ENCODE measurements at regions not wholly inside any gene's neighbourhood (a gene's known extent, or its start where the extent isn't known, plus 50 kb on each side); places are given as distances from the start of the nearest gene placed in this dataset.
A peak's percentile ranks its signal among the peaks of the same experiment; 100 is the strongest.

DNA sequence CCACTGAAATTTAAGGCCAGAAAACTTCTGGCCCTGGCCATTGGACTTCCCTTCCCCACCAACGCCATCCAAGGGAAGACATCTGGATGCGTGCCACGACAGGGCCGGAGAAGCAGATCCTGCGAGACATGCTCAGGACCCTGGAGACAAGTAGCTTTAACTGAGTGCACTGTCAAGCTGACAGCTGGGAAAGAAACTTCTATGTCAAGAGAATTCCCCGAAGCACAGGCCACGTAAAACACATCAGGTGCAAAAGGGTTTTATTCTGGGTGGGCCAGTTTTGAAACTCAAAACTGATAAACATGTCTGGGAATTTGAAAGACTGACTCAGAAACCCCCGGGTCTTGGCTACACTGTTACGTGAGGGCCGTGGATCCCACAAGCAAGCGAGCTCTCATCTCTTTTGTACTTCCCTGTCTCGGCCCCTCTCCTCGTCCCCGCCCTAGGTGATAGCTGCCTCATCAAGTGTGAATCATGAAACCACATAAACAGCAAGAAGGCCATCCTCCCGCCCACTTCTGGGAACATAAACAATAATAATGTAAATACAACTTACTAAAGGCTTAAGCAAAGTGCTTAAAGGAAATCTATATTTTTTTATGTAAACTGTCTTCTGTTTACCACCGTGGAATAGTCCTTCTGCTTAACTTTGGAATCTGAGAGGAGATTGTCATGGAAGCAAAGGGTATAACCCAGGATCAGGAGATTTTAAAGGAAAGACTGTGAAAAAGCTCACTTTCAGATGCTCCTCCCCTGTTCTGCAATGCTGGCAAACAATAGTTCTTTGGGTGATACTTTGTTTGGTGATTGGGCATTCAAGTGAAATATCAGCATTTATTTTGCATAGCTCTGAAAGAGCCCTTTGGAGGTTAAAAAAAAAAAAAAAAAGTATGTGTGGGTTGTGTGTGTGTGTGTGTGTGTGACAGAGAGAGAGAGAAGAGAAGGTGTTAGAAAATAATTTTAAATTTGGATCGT is 406.0 kb upstream of the MAF start:
- H3K27me3 ChIP-seq (replicated peaks; ENCODE audit: control insufficient read depth, insufficient read depth, low read length) = no peaks in the 10 kb centered on the region
- peaks cover 34% of the 10 kb centered on the region for H3K9me3 Mint-ChIP-seq (ENCODE audit: unreplicated experiment)
- CTCF ChIA-PET = interaction anchor here (0.6 to 1.3 kb wide), 5 partner anchors 13 to 405 kb away, joined by 3 to 8 read pairs (median 4); no protein-coding TSS in a partner anchor
- TF ChIP-seq, protein P1, sequence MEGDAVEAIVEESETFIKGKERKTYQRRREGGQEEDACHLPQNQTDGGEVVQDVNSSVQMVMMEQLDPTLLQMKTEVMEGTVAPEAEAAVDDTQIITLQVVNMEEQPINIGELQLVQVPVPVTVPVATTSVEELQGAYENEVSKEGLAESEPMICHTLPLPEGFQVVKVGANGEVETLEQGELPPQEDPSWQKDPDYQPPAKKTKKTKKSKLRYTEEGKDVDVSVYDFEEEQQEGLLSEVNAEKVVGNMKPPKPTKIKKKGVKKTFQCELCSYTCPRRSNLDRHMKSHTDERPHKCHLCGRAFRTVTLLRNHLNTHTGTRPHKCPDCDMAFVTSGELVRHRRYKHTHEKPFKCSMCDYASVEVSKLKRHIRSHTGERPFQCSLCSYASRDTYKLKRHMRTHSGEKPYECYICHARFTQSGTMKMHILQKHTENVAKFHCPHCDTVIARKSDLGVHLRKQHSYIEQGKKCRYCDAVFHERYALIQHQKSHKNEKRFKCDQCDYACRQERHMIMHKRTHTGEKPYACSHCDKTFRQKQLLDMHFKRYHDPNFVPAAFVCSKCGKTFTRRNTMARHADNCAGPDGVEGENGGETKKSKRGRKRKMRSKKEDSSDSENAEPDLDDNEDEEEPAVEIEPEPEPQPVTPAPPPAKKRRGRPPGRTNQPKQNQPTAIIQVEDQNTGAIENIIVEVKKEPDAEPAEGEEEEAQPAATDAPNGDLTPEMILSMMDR (IDR thresholded peaks at IDR 0.05; ENCODE audit: insufficient read depth in 1 of 2, low read depth in 1 of 2, low read length in 1 of 2, severe bottlenecking in 1 of 2, unreplicated experiment in 1 of 2) = no peak
- no peaks in the 10 kb centered on the region for H3K27me3 Mint-ChIP-seq (ENCODE audit: insufficient read depth, unreplicated experiment)
- H3K4me3 ChIP-seq (ENCODE audit: low read depth, low read length) = no peak overlapping the region
- POLR2A ChIA-PET = interaction anchor here (0.5 to 1.5 kb wide), 2 partner anchors 12 to 17 kb away, joined by 4 to 7 read pairs; no protein-coding TSS in a partner anchor
- H3K27ac Mint-ChIP-seq (ENCODE audit: unreplicated experiment) = peak overlapping the region; percentile 81
- H3K9me3 ChIP-seq = no peaks in the 10 kb centered on the region
- no peaks in the 10 kb centered on the region for H3K36me3 ChIP-seq (ENCODE audit: control insufficient read depth, insufficient read depth, low read length)
- no peaks in the 10 kb centered on the region for H3K36me3 Mint-ChIP-seq (ENCODE audit: insufficient read depth, unreplicated experiment)
- H3K4me1 Mint-ChIP-seq (ENCODE audit: low read depth, unreplicated experiment) = peaks cover 24% of the 10 kb centered on the region
- BruUV-seq (replicated peaks) = TSS peak; percentile 84
- peaks cover 23% of the 10 kb centered on the region for H3K4me1 ChIP-seq
- intact Hi-C loops (cut with micrococcal nuclease; ENCODE audit: unreplicated experiment) = loop anchor here (1.0 to 5.0 kb wide), 5 partner anchors 18 to 249 kb away; no protein-coding TSS in a partner anchor
- peak overlapping the region; percentile 34 for H3K4me3 Mint-ChIP-seq (ENCODE audit: unreplicated experiment)
- peak in 1 of 2 experiments; percentile 28 for DNase-seq

GRCh38 chr16:80004113-80004512 is 403.6 kb upstream of the MAF start:
- TF ChIP-seq, protein P1 (IDR thresholded peaks at IDR 0.05; ENCODE audit: insufficient read depth in 1 of 2, low read depth in 1 of 2, low read length in 1 of 2, severe bottlenecking in 1 of 2, unreplicated experiment in 1 of 2) = no peak
- POLR2A ChIA-PET = no interaction called here
- Histone ChIP-seq H3K4me1 (peaks cover 23% of the 10 kb centered on the region), H3K4me3 (ENCODE audit: low read depth, low read length) (no peak overlapping the region), H3K27me3 (replicated peaks; ENCODE audit: control insufficient read depth, insufficient read depth, low read length) (no peaks in the 10 kb centered on the region), H3K36me3 (ENCODE audit: control insufficient read depth, insufficient read depth, low read length) (no peaks in the 10 kb centered on the region), H3K9me3 (no peaks in the 10 kb centered on the region)
- Mint-ChIP-seq H3K9me3 (ENCODE audit: unreplicated experiment) (peaks cover 18% of the 10 kb centered on the region), H3K27me3 (ENCODE audit: insufficient read depth, unreplicated experiment) (no peaks in the 10 kb centered on the region), H3K4me1 (ENCODE audit: low read depth, unreplicated experiment) (peaks cover 11% of the 10 kb centered on the region), H3K27ac (ENCODE audit: unreplicated experiment) (no peak overlapping the region), H3K4me3 (ENCODE audit: unreplicated experiment) (no peak overlapping the region), H3K36me3 (ENCODE audit: insufficient read depth, unreplicated experiment) (no peaks in the 10 kb centered on the region)
- no TSS peak for BruUV-seq (replicated peaks)
- intact Hi-C loops (cut with micrococcal nuclease; ENCODE audit: unreplicated experiment) = no loop called here
- DNase-seq = no peak
- CTCF ChIA-PET = no interaction called here

DNA sequence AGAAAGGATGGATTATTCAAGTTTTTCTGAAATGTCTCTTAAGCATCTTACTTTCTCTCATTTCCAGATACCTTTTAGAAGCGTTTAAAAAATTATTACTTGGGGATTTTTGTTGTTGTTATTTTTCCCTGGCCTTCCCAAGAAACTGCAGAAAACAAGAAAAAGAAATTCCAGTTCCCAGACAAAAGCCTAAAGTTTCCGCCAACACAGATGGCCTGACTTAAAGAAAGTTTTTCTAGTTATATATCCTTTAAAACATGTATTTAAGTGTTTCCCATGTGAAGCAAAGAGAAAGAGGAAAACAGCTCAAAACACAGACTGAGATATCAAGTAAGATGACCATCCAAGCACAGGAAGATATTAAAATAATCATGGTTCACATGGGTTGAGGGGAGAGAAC is 401.7 kb upstream of the MAF start:
- no peak for DNase-seq
- Histone ChIP-seq H3K27me3 (replicated peaks; ENCODE audit: control insufficient read depth, insufficient read depth, low read length) (no peaks in the 10 kb centered on the region), H3K9me3 (no peaks in the 10 kb centered on the region), H3K36me3 (ENCODE audit: control insufficient read depth, insufficient read depth, low read length) (no peaks in the 10 kb centered on the region), H3K4me3 (ENCODE audit: low read depth, low read length) (no peak overlapping the region), H3K4me1 (peaks cover 13% of the 10 kb centered on the region)
- no TSS peak for BruUV-seq (replicated peaks)
- intact Hi-C loops (cut with micrococcal nuclease; ENCODE audit: unreplicated experiment) = no loop called here
- Mint-ChIP-seq H3K4me1 (ENCODE audit: low read depth, unreplicated experiment) (peaks cover 18% of the 10 kb centered on the region), H3K27me3 (ENCODE audit: insufficient read depth, unreplicated experiment) (no peaks in the 10 kb centered on the region), H3K27ac (ENCODE audit: unreplicated experiment) (no peak overlapping the region), H3K4me3 (ENCODE audit: unreplicated experiment) (no peak overlapping the region), H3K9me3 (ENCODE audit: unreplicated experiment) (peaks cover 31% of the 10 kb centered on the region), H3K36me3 (ENCODE audit: insufficient read depth, unreplicated experiment) (no peaks in the 10 kb centered on the region)
- ChIA-PET POLR2A (no interaction called here), CTCF (no interaction called here)
- TF ChIP-seq, protein P1 (IDR thresholded peaks at IDR 0.05; ENCODE audit: insufficient read depth in 1 of 2, low read depth in 1 of 2, low read length in 1 of 2, severe bottlenecking in 1 of 2, unreplicated experiment in 1 of 2) = no peak

All from Caco-2 (cell line).